GM10248 (cell line): ENCODE measurements at regions not wholly inside any gene's neighbourhood (a gene's known extent, or its start where the extent isn't known, plus 50 kb on each side); places are given as distances from the start of the nearest gene placed in this dataset.

ENCODE experiments used
- CTCF ChIA-PET: fragments of 300-600 bp; sonication (Branson Sonifier 250); formaldehyde crosslinking; extraction: SDS; loops from one replicate; lab custom pipeline; 2021; ENCODE audit warnings: antibody characterized with exemption; lab: Yijun Ruan, JAX
- POLR2A ChIA-PET: fragments of 350-650 bp; sonication (Branson Sonifier 250); formaldehyde crosslinking; extraction: SDS; loops from one replicate; lab custom pipeline; 2020; ENCODE audit warnings: antibody characterized with exemption; lab: Yijun Ruan, JAX
- DNase-seq: peaks from one replicate; pipeline ENCODE4 v3.0.0; 2012; ENCODE audit errors: extremely low spot score
- CTCF ChIP-seq: IDR thresholded peaks from 2 replicates; pipeline ENCODE4 v1.5.1; 2012; ENCODE audit warnings: mild to moderate bottlenecking, low read depth; ENCODE audit errors: extremely low read depth, missing control alignments, control extremely low read depth

GRCh38 chr2:40043641-40044040, 264.6 kb upstream of the THUMPD2 start:
- ChIA-PET POLR2A (no interaction called here), CTCF (no interaction called here)
- DNase-seq = no peak
- TF ChIP-seq CTCF = no peak

- CTCF ChIA-PET = no interaction called here
- POLR2A ChIA-PET = no interaction called here
- DNase-seq = no peak
- TF ChIP-seq CTCF = no peak
Observed at GRCh38 chr2:40043191-40043590, 264.1 kb upstream of the THUMPD2 start.

GRCh38 chr2:40041422-40042382, 262.6 kb upstream of the THUMPD2 start:
- no peak for TF ChIP-seq CTCF
- POLR2A ChIA-PET = no interaction called here
- no peak for DNase-seq
- CTCF ChIA-PET = no interaction called here

- no peak for DNase-seq
- CTCF ChIA-PET = no interaction called here
- POLR2A ChIA-PET = no interaction called here
- TF ChIP-seq CTCF = no peak
Observed at GRCh38 chr2:40039549-40039948, 260.5 kb upstream of the THUMPD2 start.

GRCh38 chr2:40038646-40039045, 259.6 kb upstream of the THUMPD2 start:
- no peak for TF ChIP-seq CTCF
- no peak for DNase-seq
- POLR2A ChIA-PET = no interaction called here
- CTCF ChIA-PET = no interaction called here

- no peak for TF ChIP-seq CTCF
- ChIA-PET POLR2A (no interaction called here), CTCF (no interaction called here)
- DNase-seq = no peak
Observed at GRCh38 chr2:40037303-40037702, 258.2 kb upstream of the THUMPD2 start.

GRCh38 chr2:40036241-40036640, 257.2 kb upstream of the THUMPD2 start:
- POLR2A ChIA-PET = no interaction called here
- CTCF ChIA-PET = no interaction called here

More at GRCh38 chr2:40036241-40036640, 257.2 kb upstream of the THUMPD2 start:
- TF ChIP-seq CTCF = no peak
- no peak for DNase-seq
